ENCODE measurements at regions not wholly inside any gene's neighbourhood (a gene's known extent, or its start where the extent isn't known, plus 50 kb on each side); places are given as distances from the start of the nearest gene placed in this dataset.

DNA sequence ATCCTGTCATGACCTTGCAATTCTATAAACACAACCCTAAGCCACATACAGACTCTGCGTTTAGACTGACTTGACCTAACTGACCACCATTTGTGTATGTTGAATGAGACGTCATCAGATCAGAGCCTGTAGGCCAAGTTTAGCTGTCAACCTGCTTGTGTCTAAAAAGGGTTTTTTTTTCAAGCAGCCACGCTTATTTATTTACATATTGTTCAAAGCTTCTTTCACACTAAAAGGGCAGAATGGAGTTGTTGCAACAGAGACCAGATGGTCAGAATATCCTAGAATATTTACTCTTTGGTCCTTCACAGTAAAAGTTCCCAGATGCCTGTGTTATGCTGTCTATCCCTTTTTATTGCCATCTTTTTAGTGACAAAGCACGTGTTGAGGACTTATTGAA is 307.7 kb upstream of the SLC10A2 start:
- Histone ChIP-seq H3K4me1 (ENCODE audit: insufficient read depth, low read length, poor library complexity, severe bottlenecking) (no peaks in the 10 kb centered on the region), H3K27ac (ENCODE audit: low read depth, low read length, poor library complexity, severe bottlenecking) (no peak overlapping the region), H2AFZ (ENCODE audit: low read length) (no peak overlapping the region), H3K4me2 (ENCODE audit: low read length) (no peak overlapping the region), H3K9me3 (ENCODE audit: low read length) (no peaks in the 10 kb centered on the region), H3K9me2 (ENCODE audit: insufficient read depth, low read length) (no peaks in the 10 kb centered on the region), H3K79me2 (ENCODE audit: insufficient read depth, low read depth, low read length) (no peaks in the 10 kb centered on the region), H3K4me3 (ENCODE audit: low read depth, low read length, poor library complexity, severe bottlenecking) (no peak overlapping the region), H4K20me1 (ENCODE audit: insufficient read depth, low read length) (no peaks in the 10 kb centered on the region), H3K36me3 (ENCODE audit: insufficient read depth, low read length) (no peaks in the 10 kb centered on the region)
- ChIA-PET CTCF (ENCODE audit: unreplicated experiment) (no interaction called here), POLR2A (interaction anchor here (0.6 kb wide), 1 partner anchor 1033 kb away, joined by 3 read pairs; no protein-coding TSS in a partner anchor)
- TF ChIP-seq, protein P1, sequence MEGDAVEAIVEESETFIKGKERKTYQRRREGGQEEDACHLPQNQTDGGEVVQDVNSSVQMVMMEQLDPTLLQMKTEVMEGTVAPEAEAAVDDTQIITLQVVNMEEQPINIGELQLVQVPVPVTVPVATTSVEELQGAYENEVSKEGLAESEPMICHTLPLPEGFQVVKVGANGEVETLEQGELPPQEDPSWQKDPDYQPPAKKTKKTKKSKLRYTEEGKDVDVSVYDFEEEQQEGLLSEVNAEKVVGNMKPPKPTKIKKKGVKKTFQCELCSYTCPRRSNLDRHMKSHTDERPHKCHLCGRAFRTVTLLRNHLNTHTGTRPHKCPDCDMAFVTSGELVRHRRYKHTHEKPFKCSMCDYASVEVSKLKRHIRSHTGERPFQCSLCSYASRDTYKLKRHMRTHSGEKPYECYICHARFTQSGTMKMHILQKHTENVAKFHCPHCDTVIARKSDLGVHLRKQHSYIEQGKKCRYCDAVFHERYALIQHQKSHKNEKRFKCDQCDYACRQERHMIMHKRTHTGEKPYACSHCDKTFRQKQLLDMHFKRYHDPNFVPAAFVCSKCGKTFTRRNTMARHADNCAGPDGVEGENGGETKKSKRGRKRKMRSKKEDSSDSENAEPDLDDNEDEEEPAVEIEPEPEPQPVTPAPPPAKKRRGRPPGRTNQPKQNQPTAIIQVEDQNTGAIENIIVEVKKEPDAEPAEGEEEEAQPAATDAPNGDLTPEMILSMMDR (conservative IDR thresholded peaks at IDR 0.05; ENCODE audit: low read length), result no peak
- TF ChIP-seq EZH2phosphoT487 (IDR thresholded peaks at IDR 0.05; ENCODE audit: borderline replicate concordance, low read depth, low read length), result no peak
- intact Hi-C loops (cut with micrococcal nuclease; ENCODE audit: unreplicated experiment), result no loop called here
- no TSS peak for BruUV-seq (replicated peaks)
- no peak for DNase-seq (ENCODE audit: low spot score)

DNA sequence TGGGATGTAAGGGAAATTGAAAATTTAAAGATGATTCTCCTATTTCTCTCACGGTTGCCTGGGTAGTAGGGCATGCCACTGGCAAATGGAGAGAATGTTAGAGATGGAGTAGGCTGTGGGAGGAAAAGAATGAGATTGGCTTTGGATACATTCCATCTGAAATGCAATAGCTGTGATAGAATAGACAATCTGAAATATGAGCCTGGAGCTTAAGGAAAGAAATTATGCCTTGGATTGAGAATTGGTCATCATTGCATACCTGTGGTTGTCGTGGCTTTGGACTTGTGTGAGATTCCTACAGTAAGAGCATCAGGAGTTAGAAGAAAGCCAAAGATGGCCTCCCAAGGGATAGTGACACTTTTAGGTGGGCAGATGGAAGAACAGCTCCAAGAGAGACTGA is 305.1 kb upstream of the SLC10A2 start:
- CTCF ChIA-PET (ENCODE audit: unreplicated experiment), result no interaction called here
- Histone ChIP-seq H3K4me1 (ENCODE audit: insufficient read depth, low read length, poor library complexity, severe bottlenecking) (no peaks in the 10 kb centered on the region), H3K79me2 (ENCODE audit: insufficient read depth, low read depth, low read length) (no peaks in the 10 kb centered on the region), H3K9me3 (ENCODE audit: low read length) (no peaks in the 10 kb centered on the region), H3K4me3 (ENCODE audit: low read depth, low read length, poor library complexity, severe bottlenecking) (no peak overlapping the region), H3K4me2 (ENCODE audit: low read length) (no peak overlapping the region), H3K27ac (ENCODE audit: low read depth, low read length, poor library complexity, severe bottlenecking) (no peak overlapping the region), H3K36me3 (ENCODE audit: insufficient read depth, low read length) (no peaks in the 10 kb centered on the region), H2AFZ (ENCODE audit: low read length) (no peak overlapping the region), H3K9me2 (ENCODE audit: insufficient read depth, low read length) (no peaks in the 10 kb centered on the region), H4K20me1 (ENCODE audit: insufficient read depth, low read length) (no peaks in the 10 kb centered on the region)
- POLR2A ChIA-PET, result no interaction called here
- no TSS peak for BruUV-seq (replicated peaks)
- TF ChIP-seq, protein P1 (conservative IDR thresholded peaks at IDR 0.05; ENCODE audit: low read length), result no peak
- no peak for TF ChIP-seq EZH2phosphoT487 (IDR thresholded peaks at IDR 0.05; ENCODE audit: borderline replicate concordance, low read depth, low read length)
- intact Hi-C loops (cut with micrococcal nuclease; ENCODE audit: unreplicated experiment), result no loop called here
- DNase-seq (ENCODE audit: low spot score), result no peak

GRCh38 chr13:103370790-103371189 is 304.6 kb upstream of the SLC10A2 start:
- Histone ChIP-seq H2AFZ (ENCODE audit: low read length) (no peak overlapping the region), H4K20me1 (ENCODE audit: insufficient read depth, low read length) (no peaks in the 10 kb centered on the region), H3K79me2 (ENCODE audit: insufficient read depth, low read depth, low read length) (no peaks in the 10 kb centered on the region), H3K9me2 (ENCODE audit: insufficient read depth, low read length) (no peaks in the 10 kb centered on the region), H3K27ac (ENCODE audit: low read depth, low read length, poor library complexity, severe bottlenecking) (no peak overlapping the region), H3K4me3 (ENCODE audit: low read depth, low read length, poor library complexity, severe bottlenecking) (no peak overlapping the region), H3K36me3 (ENCODE audit: insufficient read depth, low read length) (no peaks in the 10 kb centered on the region), H3K4me1 (ENCODE audit: insufficient read depth, low read length, poor library complexity, severe bottlenecking) (no peaks in the 10 kb centered on the region), H3K4me2 (ENCODE audit: low read length) (no peak overlapping the region), H3K9me3 (ENCODE audit: low read length) (no peaks in the 10 kb centered on the region)
- DNase-seq (ENCODE audit: low spot score), result no peak
- intact Hi-C loops (cut with micrococcal nuclease; ENCODE audit: unreplicated experiment), result no loop called here
- BruUV-seq (replicated peaks), result no TSS peak
- CTCF ChIA-PET (ENCODE audit: unreplicated experiment), result no interaction called here
- TF ChIP-seq EZH2phosphoT487 (IDR thresholded peaks at IDR 0.05; ENCODE audit: borderline replicate concordance, low read depth, low read length), result no peak
- TF ChIP-seq, protein P1 (conservative IDR thresholded peaks at IDR 0.05; ENCODE audit: low read length), result no peak
- POLR2A ChIA-PET, result no interaction called here

All from OCI-LY7 (cell line).